ENCODE measurements at regions not wholly inside any gene's neighbourhood (a gene's known extent, or its start where the extent isn't known, plus 50 kb on each side); places are given as distances from the start of the nearest gene placed in this dataset.
A peak's percentile ranks its signal among the peaks of the same experiment; 100 is the strongest.

GRCh38 chr21:38048167-38048566 is 131.9 kb upstream of the KCNJ6 start:
- Histone ChIP-seq H3K4me3 (ENCODE audit: low read length) (no peak overlapping the region), H3K27ac (ENCODE audit: low read depth, low read length) (no peak overlapping the region), H3K36me3 (ENCODE audit: insufficient read depth, low read length) (no peaks in the 10 kb centered on the region), H3K9me3 (ENCODE audit: low read length) (no peaks in the 10 kb centered on the region), H3K27me3 (ENCODE audit: insufficient read depth, low read length, poor library complexity, severe bottlenecking) (no peaks in the 10 kb centered on the region), H3K4me1 (ENCODE audit: insufficient read depth, low read length) (no peaks in the 10 kb centered on the region)
- Mint-ChIP-seq H3K27ac (no peak overlapping the region), H3K4me3 (no peak overlapping the region), H3K9me3 (peaks cover 0 to 3% (median 0%) of the 10 kb centered on the region in 5 donors), H3K27me3 (peaks cover 3 to 6% of the 10 kb centered on the region in 2 donors), H3K36me3 (no peaks in the 10 kb centered on the region), H3K4me1 (no peaks in the 10 kb centered on the region)
- no peak for DNase-seq
- POLR2A ChIA-PET: no interaction called here
- CTCF ChIA-PET: no interaction called here

GRCh38 chr21:38054334-38054733 is 138.1 kb upstream of the KCNJ6 start:
- H3K36me3 ChIP-seq (ENCODE audit: insufficient read depth, low read length): no peaks in the 10 kb centered on the region

GRCh38 chr21:38056481-38056880 is 140.2 kb upstream of the KCNJ6 start:
- CTCF ChIA-PET: no interaction called here
- no peaks in the 10 kb centered on the region for H3K9me3 Mint-ChIP-seq
- no peak for DNase-seq
- Histone ChIP-seq H3K27me3 (ENCODE audit: insufficient read depth, low read length, poor library complexity, severe bottlenecking) (no peaks in the 10 kb centered on the region), H3K4me3 (ENCODE audit: low read length) (no peak overlapping the region), H3K4me1 (ENCODE audit: insufficient read depth, low read length) (no peaks in the 10 kb centered on the region), H3K27ac (ENCODE audit: low read depth, low read length) (no peak overlapping the region), H3K9me3 (ENCODE audit: low read length) (no peaks in the 10 kb centered on the region), H3K36me3 (ENCODE audit: insufficient read depth, low read length) (no peaks in the 10 kb centered on the region)
- H3K27ac Mint-ChIP-seq: no peak overlapping the region
- H3K27me3 Mint-ChIP-seq: peaks cover 0 to 2% of the 10 kb centered on the region in 2 donors
- H3K4me3 Mint-ChIP-seq: no peak overlapping the region
- H3K4me1 Mint-ChIP-seq: no peaks in the 10 kb centered on the region
- POLR2A ChIA-PET: no interaction called here
- H3K36me3 Mint-ChIP-seq: no peaks in the 10 kb centered on the region

More at GRCh38 chr21:38054334-38054733, 138.1 kb upstream of the KCNJ6 start:
- no peak overlapping the region for H3K4me3 Mint-ChIP-seq
- CTCF ChIA-PET: no interaction called here
- H3K9me3 Mint-ChIP-seq: no peaks in the 10 kb centered on the region
- Histone ChIP-seq H3K27ac (ENCODE audit: low read depth, low read length) (no peak overlapping the region), H3K27me3 (ENCODE audit: insufficient read depth, low read length, poor library complexity, severe bottlenecking) (no peaks in the 10 kb centered on the region), H3K9me3 (ENCODE audit: low read length) (no peaks in the 10 kb centered on the region), H3K4me1 (ENCODE audit: insufficient read depth, low read length) (no peaks in the 10 kb centered on the region), H3K4me3 (ENCODE audit: low read length) (no peak overlapping the region)
- H3K4me1 Mint-ChIP-seq: no peaks in the 10 kb centered on the region
- POLR2A ChIA-PET: no interaction called here
- H3K27ac Mint-ChIP-seq: peak overlapping the region in 1 of 8 donors; percentile 79
- DNase-seq: no peak
- no peaks in the 10 kb centered on the region for H3K36me3 Mint-ChIP-seq
- peaks cover 0 to 2% of the 10 kb centered on the region in 2 donors for H3K27me3 Mint-ChIP-seq

- Mint-ChIP-seq H3K27me3 (peaks cover 0 to 2% of the 10 kb centered on the region in 2 donors), H3K36me3 (no peaks in the 10 kb centered on the region), H3K4me1 (no peaks in the 10 kb centered on the region), H3K4me3 (no peak overlapping the region), H3K9me3 (no peaks in the 10 kb centered on the region), H3K27ac (no peak overlapping the region)
- no peaks in the 10 kb centered on the region for H3K9me3 ChIP-seq (ENCODE audit: low read length)
- H3K27ac ChIP-seq (ENCODE audit: low read depth, low read length): no peak overlapping the region
- no peak overlapping the region for H3K4me3 ChIP-seq (ENCODE audit: low read length)
- POLR2A ChIA-PET: no interaction called here
- H3K27me3 ChIP-seq (ENCODE audit: insufficient read depth, low read length, poor library complexity, severe bottlenecking): no peaks in the 10 kb centered on the region
- CTCF ChIA-PET: no interaction called here
- no peak for DNase-seq
- H3K36me3 ChIP-seq (ENCODE audit: insufficient read depth, low read length): no peaks in the 10 kb centered on the region
- no peaks in the 10 kb centered on the region for H3K4me1 ChIP-seq (ENCODE audit: insufficient read depth, low read length)
Measured at GRCh38 chr21:38057626-38058025, 141.4 kb upstream of the KCNJ6 start.

- CTCF ChIA-PET: no interaction called here
- Mint-ChIP-seq H3K36me3 (no peaks in the 10 kb centered on the region), H3K27me3 (peaks cover 0 to 2% of the 10 kb centered on the region in 2 donors)
Measured at GRCh38 chr21:38060533-38060932, 144.3 kb upstream of the KCNJ6 start.

GRCh38 chr21:38067086-38067739 is 151.0 kb upstream of the KCNJ6 start:
- Mint-ChIP-seq H3K36me3 (no peaks in the 10 kb centered on the region), H3K4me1 (peaks cover 0 to 1% (median 0%) of the 10 kb centered on the region in 3 donors), H3K4me3 (no peak overlapping the region), H3K27ac (no peak overlapping the region), H3K9me3 (no peaks in the 10 kb centered on the region), H3K27me3 (peaks cover 0 to 2% of the 10 kb centered on the region in 2 donors)
- CTCF ChIA-PET: no interaction called here
- H3K4me1 ChIP-seq (ENCODE audit: insufficient read depth, low read length): no peaks in the 10 kb centered on the region
- no peak for DNase-seq
- POLR2A ChIA-PET: no interaction called here
- H3K27me3 ChIP-seq (ENCODE audit: insufficient read depth, low read length, poor library complexity, severe bottlenecking): no peaks in the 10 kb centered on the region
- H3K9me3 ChIP-seq (ENCODE audit: low read length): no peaks in the 10 kb centered on the region
- no peak overlapping the region for H3K4me3 ChIP-seq (ENCODE audit: low read length)
- no peak overlapping the region for H3K27ac ChIP-seq (ENCODE audit: low read depth, low read length)
- H3K36me3 ChIP-seq (ENCODE audit: insufficient read depth, low read length): no peaks in the 10 kb centered on the region

More at GRCh38 chr21:38060533-38060932, 144.3 kb upstream of the KCNJ6 start:
- Mint-ChIP-seq H3K27ac (no peak overlapping the region), H3K4me1 (peaks cover 0 to 1% (median 0%) of the 10 kb centered on the region in 3 donors), H3K4me3 (no peak overlapping the region), H3K9me3 (no peaks in the 10 kb centered on the region)
- no peak for DNase-seq
- H3K4me3 ChIP-seq (ENCODE audit: low read length): no peak overlapping the region
- H3K9me3 ChIP-seq (ENCODE audit: low read length): no peaks in the 10 kb centered on the region
- POLR2A ChIA-PET: no interaction called here
- H3K27ac ChIP-seq (ENCODE audit: low read depth, low read length): no peak overlapping the region
- H3K36me3 ChIP-seq (ENCODE audit: insufficient read depth, low read length): no peaks in the 10 kb centered on the region
- no peaks in the 10 kb centered on the region for H3K27me3 ChIP-seq (ENCODE audit: insufficient read depth, low read length, poor library complexity, severe bottlenecking)
- H3K4me1 ChIP-seq (ENCODE audit: insufficient read depth, low read length): no peaks in the 10 kb centered on the region

- ChIA-PET POLR2A (no interaction called here), CTCF (no interaction called here)
- Histone ChIP-seq H3K27ac (ENCODE audit: low read depth, low read length) (no peak overlapping the region), H3K4me1 (ENCODE audit: insufficient read depth, low read length) (no peaks in the 10 kb centered on the region), H3K36me3 (ENCODE audit: insufficient read depth, low read length) (no peaks in the 10 kb centered on the region), H3K27me3 (ENCODE audit: insufficient read depth, low read length, poor library complexity, severe bottlenecking) (no peaks in the 10 kb centered on the region), H3K4me3 (ENCODE audit: low read length) (no peak overlapping the region), H3K9me3 (ENCODE audit: low read length) (no peaks in the 10 kb centered on the region)
- H3K9me3 Mint-ChIP-seq: peaks cover 0 to 4% (median 0%) of the 10 kb centered on the region in 5 donors
- H3K27me3 Mint-ChIP-seq: peaks cover 0 to 4% of the 10 kb centered on the region in 2 donors
- H3K36me3 Mint-ChIP-seq: no peaks in the 10 kb centered on the region
- no peak overlapping the region for H3K27ac Mint-ChIP-seq
- no peak for DNase-seq
- H3K4me3 Mint-ChIP-seq: no peak overlapping the region
- H3K4me1 Mint-ChIP-seq: no peaks in the 10 kb centered on the region
Measured at GRCh38 chr21:38072489-38072888, 156.2 kb upstream of the KCNJ6 start.

GRCh38 chr21:38075833-38076587 is 159.8 kb upstream of the KCNJ6 start:
- peaks cover 0 to 5% of the 10 kb centered on the region in 2 donors for H3K27me3 Mint-ChIP-seq
- H3K27ac ChIP-seq (ENCODE audit: low read depth, low read length): no peak overlapping the region
- no peaks in the 10 kb centered on the region for H3K4me1 ChIP-seq (ENCODE audit: insufficient read depth, low read length)
- H3K27ac Mint-ChIP-seq: no peak overlapping the region
- no peak overlapping the region for H3K4me3 Mint-ChIP-seq
- no peaks in the 10 kb centered on the region for H3K36me3 ChIP-seq (ENCODE audit: insufficient read depth, low read length)
- H3K4me1 Mint-ChIP-seq: no peaks in the 10 kb centered on the region
- POLR2A ChIA-PET: no interaction called here
- no peaks in the 10 kb centered on the region for H3K9me3 ChIP-seq (ENCODE audit: low read length)
- no peak for DNase-seq
- H3K9me3 Mint-ChIP-seq: peaks cover 0 to 4% (median 0%) of the 10 kb centered on the region in 5 donors
- H3K4me3 ChIP-seq (ENCODE audit: low read length): no peak overlapping the region
- H3K27me3 ChIP-seq (ENCODE audit: insufficient read depth, low read length, poor library complexity, severe bottlenecking): no peaks in the 10 kb centered on the region
- no peaks in the 10 kb centered on the region for H3K36me3 Mint-ChIP-seq
- CTCF ChIA-PET: no interaction called here
